ENCODE measurements at regions not wholly inside any gene's neighbourhood (a gene's known extent, or its start where the extent isn't known, plus 50 kb on each side); places are given as distances from the start of the nearest gene placed in this dataset.

GRCh38 chr1:201697174-201697573, 131.8 kb upstream of the IPO9 start:
- Mint-ChIP-seq H3K27ac (no peak overlapping the region), H3K36me3 (ENCODE audit: low read depth) (no peaks in the 10 kb centered on the region), H3K9me3 (peaks cover 14% of the 10 kb centered on the region), H3K27me3 (ENCODE audit: low read depth, poor library complexity) (peaks cover 10% of the 10 kb centered on the region), H3K4me3 (no peak overlapping the region), H3K4me1 (peaks cover 5% of the 10 kb centered on the region)
- DNase-seq, result no peak
- TF ChIP-seq CTCF (IDR thresholded peaks at IDR 0.05), result no peak

DNA sequence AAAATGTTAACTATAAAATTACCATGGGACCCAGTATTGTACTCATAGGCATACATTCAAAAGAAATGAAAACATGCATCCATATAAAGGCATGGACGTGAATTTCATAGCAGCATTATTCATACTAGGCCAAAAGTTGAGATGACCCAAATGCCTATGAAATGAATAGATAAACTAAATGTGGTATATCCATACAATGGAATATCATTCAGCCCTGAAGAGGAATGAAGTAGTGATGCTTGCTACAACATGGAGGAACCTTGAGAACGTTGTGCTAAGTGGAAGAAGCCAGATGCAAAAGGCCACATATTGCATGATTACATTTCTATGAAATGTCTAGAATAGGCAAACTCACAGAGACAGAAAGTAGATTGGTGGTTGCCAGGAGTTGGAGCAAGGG, 127.1 kb upstream of the IPO9 start:
- H3K9me3 Mint-ChIP-seq, result peaks cover 17% of the 10 kb centered on the region
- H3K27ac Mint-ChIP-seq, result no peak overlapping the region
- no peak overlapping the region for H3K4me3 Mint-ChIP-seq
- peaks cover 22% of the 10 kb centered on the region for H3K4me1 Mint-ChIP-seq
- H3K27me3 Mint-ChIP-seq (ENCODE audit: low read depth, poor library complexity), result peaks cover 20% of the 10 kb centered on the region
- H3K36me3 Mint-ChIP-seq (ENCODE audit: low read depth), result no peaks in the 10 kb centered on the region
- no peak for DNase-seq
- TF ChIP-seq CTCF (IDR thresholded peaks at IDR 0.05), result no peak

DNA sequence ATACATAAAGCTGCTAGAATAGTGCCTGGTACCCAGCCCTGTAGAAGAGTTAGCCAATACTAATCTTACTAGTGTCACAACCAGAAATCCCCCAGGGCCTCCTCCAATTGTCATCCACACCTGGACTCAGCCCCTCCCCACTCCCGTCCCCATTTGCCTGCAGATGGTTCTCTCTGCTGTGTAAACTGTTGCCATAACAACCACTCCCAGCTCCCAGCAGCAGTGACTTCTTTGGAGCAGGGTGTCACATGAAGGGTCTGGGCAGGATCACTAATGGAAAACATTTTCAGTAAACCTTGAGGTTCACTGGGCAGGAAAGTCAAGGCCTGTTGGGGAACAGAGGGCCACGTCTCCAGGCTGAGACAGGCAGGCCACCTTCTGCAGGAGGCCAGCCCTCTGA, 126.0 kb upstream of the IPO9 start:
- H3K27ac Mint-ChIP-seq, result peak overlapping the region; percentile 8
- no peak overlapping the region for H3K4me3 Mint-ChIP-seq

GRCh38 chr1:201703621-201704438, 125.1 kb upstream of the IPO9 start:
- Mint-ChIP-seq H3K27ac (no peak overlapping the region), H3K4me3 (no peak overlapping the region), H3K4me1 (peaks cover 17% of the 10 kb centered on the region), H3K27me3 (ENCODE audit: low read depth, poor library complexity) (peaks cover 16% of the 10 kb centered on the region), H3K36me3 (ENCODE audit: low read depth) (no peaks in the 10 kb centered on the region), H3K9me3 (peaks cover 17% of the 10 kb centered on the region)
- peak; percentile 97 for TF ChIP-seq CTCF (IDR thresholded peaks at IDR 0.05)
- peak; percentile 92 for DNase-seq

More for the DNA sequence above, 126.0 kb upstream of the IPO9 start:
- H3K36me3 Mint-ChIP-seq (ENCODE audit: low read depth), result no peaks in the 10 kb centered on the region
- H3K9me3 Mint-ChIP-seq, result peaks cover 17% of the 10 kb centered on the region
- DNase-seq, result peak; percentile 45
- H3K27me3 Mint-ChIP-seq (ENCODE audit: low read depth, poor library complexity), result peaks cover 16% of the 10 kb centered on the region
- no peak for TF ChIP-seq CTCF (IDR thresholded peaks at IDR 0.05)
- peaks cover 21% of the 10 kb centered on the region for H3K4me1 Mint-ChIP-seq

- peak; percentile 39 for TF ChIP-seq CTCF (IDR thresholded peaks at IDR 0.05)
- no peak overlapping the region for H3K4me3 Mint-ChIP-seq
- H3K27ac Mint-ChIP-seq, result no peak overlapping the region
- DNase-seq, result no peak
- peaks cover 17% of the 10 kb centered on the region for H3K4me1 Mint-ChIP-seq
- H3K27me3 Mint-ChIP-seq (ENCODE audit: low read depth, poor library complexity), result peaks cover 19% of the 10 kb centered on the region
- peaks cover 17% of the 10 kb centered on the region for H3K9me3 Mint-ChIP-seq
- no peaks in the 10 kb centered on the region for H3K36me3 Mint-ChIP-seq (ENCODE audit: low read depth)
Observed at GRCh38 chr1:201704439-201704792, 124.5 kb upstream of the IPO9 start.

- Mint-ChIP-seq H3K27me3 (ENCODE audit: low read depth, poor library complexity) (peaks cover 19% of the 10 kb centered on the region), H3K9me3 (peaks cover 14% of the 10 kb centered on the region), H3K27ac (no peak overlapping the region), H3K4me3 (no peak overlapping the region), H3K4me1 (peaks cover 23% of the 10 kb centered on the region), H3K36me3 (ENCODE audit: low read depth) (no peaks in the 10 kb centered on the region)
- TF ChIP-seq CTCF (IDR thresholded peaks at IDR 0.05), result no peak
- DNase-seq, result no peak
Observed at GRCh38 chr1:201705389-201705788, 123.6 kb upstream of the IPO9 start.

Data from nephron progenitor cell (in vitro differentiated cells).